ENCODE measurements at regions not wholly inside any gene's neighbourhood (a gene's known extent, or its start where the extent isn't known, plus 50 kb on each side); places are given as distances from the start of the nearest gene placed in this dataset.

- no peak for TF ChIP-seq TGIF2 (CRISPR knock-in tag; IDR thresholded peaks at IDR 0.05)
- TF ChIP-seq KLF13 (tag; IDR thresholded peaks at IDR 0.05; ENCODE audit: borderline replicate concordance, low read depth): no peak
- TF ChIP-seq ZNF253 (CRISPR knock-in tag; conservative IDR thresholded peaks at IDR 0.05): no peak
- TF ChIP-seq FOXA1 (IDR thresholded peaks at IDR 0.05; ENCODE audit: borderline replicate concordance): no peak
- no peak for TF ChIP-seq ELK1 (CRISPR knock-in tag; IDR thresholded peaks at IDR 0.05)
- TF ChIP-seq JUNB (CRISPR knock-in tag; conservative IDR thresholded peaks at IDR 0.05): no peak
- no peak for TF ChIP-seq RFX5 (IDR thresholded peaks at IDR 0.05; ENCODE audit: low read depth, low read length)
These were observed 283.0 kb upstream of the FN1 start for GRCh38 chr2:215718890-215719289.
